Stimulated activated naive CD8-positive, alpha-beta T cell treated with anti-CD3 and anti-CD28 coated beads, Interleukin-15, Interleukin-2, amounts not matched to agents 100 ng/mL and 50 ng/mL, for 24 hours (primary cell): ENCODE measurements at regions not wholly inside any gene's neighbourhood (a gene's known extent, or its start where the extent isn't known, plus 50 kb on each side); places are given as distances from the start of the nearest gene placed in this dataset.
"Not testable (repeated sequence)": the region's sequence is repeated elsewhere in the genome, so short reads cannot be mapped to it uniquely, and the experiment has no call there.

Source experiments
- H3K27ac Mint-ChIP-seq: one replicate; pipeline ENCODE4 v1.8.0; 2021; ENCODE audit warnings: mild to moderate bottlenecking, mixed read lengths
- H3K27me3 Mint-ChIP-seq: one replicate; pipeline ENCODE4 v1.8.0; 2021; ENCODE audit warnings: mixed read lengths
- H3K36me3 Mint-ChIP-seq: one replicate; pipeline ENCODE4 v1.8.0; 2021; ENCODE audit warnings: low read depth, mixed read lengths
- H3K4me1 Mint-ChIP-seq: one replicate; pipeline ENCODE4 v1.8.0; 2021; ENCODE audit warnings: low read depth, mixed read lengths
- H3K4me3 Mint-ChIP-seq: one replicate; pipeline ENCODE4 v1.8.0; 2021; ENCODE audit warnings: mild to moderate bottlenecking, mixed read lengths
- H3K9me3 Mint-ChIP-seq: one replicate; pipeline ENCODE4 v1.8.0; 2021; ENCODE audit warnings: mixed read lengths

DNA sequence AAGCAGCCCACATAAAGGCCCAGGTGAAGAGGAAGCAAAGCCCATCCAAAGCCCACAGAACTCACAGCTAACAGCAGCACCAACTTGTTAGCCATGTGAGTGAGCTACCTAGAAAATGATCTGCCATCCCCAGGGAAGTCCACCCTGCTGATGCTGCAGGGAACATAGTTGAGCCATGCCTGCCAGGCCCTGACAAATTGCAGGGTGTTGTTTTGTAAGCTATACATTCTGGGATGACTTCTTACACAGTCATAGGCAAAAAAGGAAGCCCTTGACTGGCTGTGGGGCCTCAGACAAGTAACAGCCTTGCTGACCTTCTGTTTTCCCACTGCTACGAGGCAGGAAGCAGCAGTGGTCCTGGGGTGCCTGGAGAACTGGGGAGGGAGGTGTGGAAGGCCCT lies 262.7 kb downstream of the MATN1 start:
- H3K4me3 Mint-ChIP-seq: no peak overlapping the region
- no peaks in the 10 kb centered on the region for H3K36me3 Mint-ChIP-seq
- H3K4me1 Mint-ChIP-seq: no peaks in the 10 kb centered on the region
- H3K27ac Mint-ChIP-seq: no peak overlapping the region
- H3K27me3 Mint-ChIP-seq: peaks cover 7% of the 10 kb centered on the region
- no peaks in the 10 kb centered on the region for H3K9me3 Mint-ChIP-seq

DNA sequence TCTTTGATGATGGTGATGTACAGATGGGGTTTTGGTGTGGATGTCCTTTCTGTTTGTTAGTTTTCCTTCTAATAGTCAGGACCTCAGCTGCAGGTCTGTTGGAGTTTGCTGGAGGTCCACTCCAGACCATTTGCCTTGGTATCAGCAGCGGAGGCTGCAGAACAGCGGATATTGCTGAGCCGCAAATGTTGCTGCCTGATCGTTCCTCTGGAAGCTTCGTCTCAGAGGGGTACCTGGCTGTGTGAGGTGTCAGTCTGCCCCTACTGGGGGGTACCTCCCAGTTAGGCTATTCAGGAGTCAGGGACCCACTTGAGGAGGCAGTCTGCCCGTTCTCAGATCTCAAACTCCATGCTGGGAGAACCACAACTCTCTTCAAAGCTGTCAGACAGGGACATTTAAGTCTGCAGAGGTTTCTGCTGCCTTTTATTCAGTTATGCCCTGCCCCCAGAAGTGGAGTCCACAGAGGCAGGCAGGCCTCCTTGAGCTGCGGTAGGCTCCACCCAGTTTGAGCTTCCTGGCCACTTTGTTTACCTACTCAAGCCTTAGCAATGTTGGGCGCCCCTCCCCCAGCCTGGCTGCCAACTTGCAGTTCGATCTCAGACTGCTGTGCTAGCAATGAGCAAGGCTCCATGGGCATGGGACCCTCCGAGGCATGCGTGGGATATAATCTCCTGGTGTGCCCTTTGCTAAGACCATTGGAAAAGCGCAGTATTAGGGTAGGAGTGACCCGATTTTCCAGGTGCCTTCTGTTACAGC lies 264.5 kb downstream of the MATN1 start:
- not testable (repeated sequence) for H3K9me3 Mint-ChIP-seq

DNA sequence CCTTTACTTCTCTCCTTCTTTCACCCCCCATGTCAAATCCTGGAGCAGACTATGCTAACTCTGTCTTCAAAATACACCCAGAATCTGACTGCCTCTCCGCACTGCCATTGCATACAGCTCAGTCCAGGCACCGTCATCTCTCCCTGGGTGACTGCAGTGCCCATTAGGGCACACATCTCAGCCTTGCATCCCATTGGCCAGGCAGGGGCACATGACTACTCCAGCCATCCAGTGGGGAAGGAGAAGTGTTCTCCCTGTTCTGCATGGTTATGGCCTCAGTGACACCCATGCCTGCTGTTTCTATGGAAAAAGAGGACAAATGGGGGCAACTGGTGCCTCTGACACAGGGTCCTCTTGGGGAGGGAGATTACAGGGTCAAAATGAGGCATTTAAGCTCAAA lies 270.5 kb downstream of the MATN1 start:
- no peak overlapping the region for H3K27ac Mint-ChIP-seq

More for the DNA sequence above, 264.5 kb downstream of the MATN1 start:
- H3K4me1 Mint-ChIP-seq, H3K4me3 Mint-ChIP-seq, H3K27me3 Mint-ChIP-seq, H3K27ac Mint-ChIP-seq, H3K36me3 Mint-ChIP-seq: not testable (repeated sequence)

DNA sequence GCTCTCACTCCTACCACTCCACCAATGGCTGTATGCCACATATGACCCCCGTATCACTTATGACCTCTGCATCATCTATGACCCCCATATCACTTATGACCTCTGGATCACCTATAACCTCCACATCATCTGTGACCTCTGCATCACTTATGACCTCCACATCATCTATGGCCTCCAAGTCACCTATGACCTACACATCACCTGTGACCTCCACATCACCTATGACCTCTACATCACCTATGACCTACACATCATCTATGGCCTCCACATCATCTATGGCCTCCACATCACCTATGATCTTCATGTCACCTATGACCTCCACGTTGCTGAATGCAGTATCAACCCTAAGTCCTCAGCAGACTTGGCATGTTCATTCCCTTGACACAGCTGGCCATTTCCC lies 271.2 kb downstream of the MATN1 start:
- H3K4me3 Mint-ChIP-seq: no peak overlapping the region
- H3K27me3 Mint-ChIP-seq: no peaks in the 10 kb centered on the region
- H3K9me3 Mint-ChIP-seq: peaks cover 8% of the 10 kb centered on the region
- no peak overlapping the region for H3K27ac Mint-ChIP-seq
- H3K4me1 Mint-ChIP-seq: no peaks in the 10 kb centered on the region
- H3K36me3 Mint-ChIP-seq: no peaks in the 10 kb centered on the region

More for the DNA sequence above, 270.5 kb downstream of the MATN1 start:
- Mint-ChIP-seq H3K4me1 (no peaks in the 10 kb centered on the region), H3K9me3 (peaks cover 8% of the 10 kb centered on the region), H3K36me3 (no peaks in the 10 kb centered on the region), H3K27me3 (no peaks in the 10 kb centered on the region), H3K4me3 (no peak overlapping the region)

DNA sequence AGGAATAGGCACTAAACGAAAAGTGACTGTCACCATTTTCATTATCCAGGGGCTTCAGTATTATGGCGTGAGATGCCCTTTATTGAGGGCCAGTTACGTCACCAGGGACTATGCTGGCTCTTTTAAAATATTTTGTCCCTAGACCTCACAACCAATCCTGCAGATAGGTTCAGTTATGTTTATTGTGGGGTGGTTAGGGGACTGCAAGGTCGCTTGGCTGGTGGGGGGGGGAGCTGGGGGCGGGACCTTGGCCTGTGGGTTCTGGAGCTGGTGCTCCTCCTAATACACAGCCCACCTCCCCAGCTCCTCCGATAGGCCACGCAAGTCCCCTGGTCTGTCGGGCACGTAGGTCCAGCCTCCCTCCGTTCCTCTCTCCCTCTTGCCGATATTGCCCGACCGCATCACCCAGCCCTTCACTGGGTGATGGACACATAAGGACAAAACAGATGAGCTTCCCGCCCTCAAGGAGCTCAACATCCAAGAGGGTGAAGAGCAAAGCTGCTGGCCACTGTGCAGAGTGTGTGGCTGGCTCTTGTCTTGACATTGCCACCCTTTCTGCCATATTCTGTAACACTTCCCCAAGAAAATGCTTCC lies 271.8 kb downstream of the MATN1 start:
- H3K9me3 Mint-ChIP-seq: peaks cover 8% of the 10 kb centered on the region
- H3K27ac Mint-ChIP-seq: no peak overlapping the region
- no peak overlapping the region for H3K4me3 Mint-ChIP-seq
- H3K36me3 Mint-ChIP-seq: no peaks in the 10 kb centered on the region
- no peaks in the 10 kb centered on the region for H3K4me1 Mint-ChIP-seq
- H3K27me3 Mint-ChIP-seq: no peaks in the 10 kb centered on the region

DNA sequence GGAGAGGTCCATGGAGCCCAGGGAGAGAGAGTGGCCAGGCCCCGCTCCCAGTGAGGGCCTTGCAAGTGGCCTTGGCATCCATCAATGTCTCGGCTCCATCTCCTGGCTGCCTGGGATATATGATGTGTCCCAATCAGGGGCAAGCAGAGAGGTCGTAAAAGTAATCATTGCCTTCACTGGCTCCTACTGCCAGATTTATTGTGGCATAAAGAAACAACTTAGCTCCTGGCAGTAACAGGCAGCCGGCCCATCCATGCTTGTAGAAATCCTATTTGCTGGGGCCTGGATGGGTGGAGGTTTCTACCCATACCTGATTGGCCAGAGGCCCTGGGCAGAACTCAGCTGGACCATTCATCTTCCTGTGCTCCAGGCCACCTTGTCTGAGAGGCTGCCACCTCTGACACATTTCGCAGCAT lies 272.6 kb downstream of the MATN1 start:
- peaks cover 8% of the 10 kb centered on the region for H3K9me3 Mint-ChIP-seq
- no peaks in the 10 kb centered on the region for H3K4me1 Mint-ChIP-seq
- no peaks in the 10 kb centered on the region for H3K27me3 Mint-ChIP-seq
- no peaks in the 10 kb centered on the region for H3K36me3 Mint-ChIP-seq
- no peak overlapping the region for H3K4me3 Mint-ChIP-seq
- H3K27ac Mint-ChIP-seq: no peak overlapping the region

DNA sequence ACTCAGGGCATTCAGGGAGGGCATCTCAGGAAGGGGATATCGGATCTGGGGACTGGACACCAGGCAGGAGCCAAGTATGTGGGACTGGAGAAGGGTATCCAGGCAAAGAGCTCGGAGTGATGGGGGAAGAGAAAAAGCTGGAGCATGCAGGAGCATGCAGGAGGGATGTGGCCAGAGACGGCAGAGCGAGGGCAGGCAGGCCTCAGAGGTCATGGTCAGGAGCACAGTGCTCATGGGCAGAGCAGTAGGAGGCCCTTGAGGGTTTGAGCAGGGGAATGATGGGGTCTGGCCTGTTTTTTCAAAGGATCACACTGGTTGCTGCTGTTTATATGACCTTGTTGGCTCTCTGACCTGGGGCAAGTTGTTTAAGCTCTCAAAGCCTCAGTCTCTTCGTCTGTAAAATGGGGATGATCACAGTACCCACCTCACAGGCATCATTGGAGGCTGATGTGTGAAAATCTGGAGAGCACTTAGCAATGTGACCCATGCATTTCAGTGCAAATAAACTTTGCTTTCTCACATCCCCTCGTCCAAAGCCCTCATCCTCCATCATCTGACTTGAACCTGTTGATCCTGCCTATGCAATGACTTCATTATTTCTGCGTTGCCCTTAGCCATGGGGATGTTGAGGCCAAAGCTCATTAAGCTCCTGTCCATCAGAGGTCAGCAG lies 273.1 kb downstream of the MATN1 start:
- no peaks in the 10 kb centered on the region for H3K27me3 Mint-ChIP-seq
- peaks cover 8% of the 10 kb centered on the region for H3K9me3 Mint-ChIP-seq
- H3K4me3 Mint-ChIP-seq: no peak overlapping the region
- H3K27ac Mint-ChIP-seq: no peak overlapping the region
- no peaks in the 10 kb centered on the region for H3K4me1 Mint-ChIP-seq
- H3K36me3 Mint-ChIP-seq: no peaks in the 10 kb centered on the region

DNA sequence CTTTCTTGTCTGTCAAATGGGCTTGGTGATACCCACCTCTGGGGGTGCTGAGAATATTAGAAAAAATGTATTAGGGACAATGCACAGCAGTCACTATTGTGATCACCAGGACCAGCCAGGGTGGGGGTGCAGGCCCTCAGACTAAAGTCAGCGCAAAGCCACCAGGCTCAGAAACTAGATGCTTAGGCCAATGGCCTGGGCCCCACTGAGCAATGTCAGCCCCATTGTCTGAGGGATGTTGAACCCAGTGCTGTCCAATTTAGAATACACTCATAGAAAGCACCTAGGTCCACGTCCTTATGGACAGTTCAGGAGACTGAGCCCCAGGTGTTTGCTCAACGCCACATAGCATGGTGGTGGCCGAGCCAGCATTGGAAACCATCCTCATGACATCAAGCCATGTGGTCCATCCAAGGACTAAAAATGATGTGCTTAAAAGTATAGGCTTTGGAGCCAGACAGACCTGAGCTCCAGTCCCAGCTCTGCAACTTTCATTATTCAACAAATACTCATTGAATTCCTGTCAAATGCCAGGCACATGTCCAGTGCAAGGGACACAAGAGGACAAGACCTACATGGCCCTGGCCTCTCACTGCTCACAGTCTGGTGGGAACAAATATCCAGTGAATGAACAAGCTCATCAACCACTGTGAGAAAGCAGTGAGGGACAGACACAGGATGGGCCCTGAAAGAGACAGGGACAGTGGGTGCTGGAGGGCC lies 273.8 kb downstream of the MATN1 start:
- H3K9me3 Mint-ChIP-seq: peaks cover 8% of the 10 kb centered on the region
- no peaks in the 10 kb centered on the region for H3K36me3 Mint-ChIP-seq

DNA sequence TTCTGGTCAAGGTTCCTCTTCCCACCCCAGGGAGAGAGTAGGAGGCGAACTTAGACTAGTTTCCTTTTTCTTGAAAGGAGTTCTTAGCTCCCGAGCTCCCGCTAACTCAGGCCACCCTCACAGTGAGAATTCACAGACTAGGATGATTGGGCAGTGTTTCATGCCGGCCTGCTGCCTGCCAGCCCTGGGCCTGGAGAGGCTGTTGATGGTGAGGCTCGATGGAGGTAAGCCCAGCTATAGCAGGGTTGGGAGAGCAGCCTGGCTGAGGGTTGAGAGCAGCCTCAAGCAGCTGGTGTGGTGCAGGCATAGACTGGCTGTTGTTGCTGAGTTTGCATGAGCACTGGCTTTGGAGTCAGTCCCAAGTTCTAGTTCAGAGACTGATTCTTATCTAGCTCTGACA lies 274.4 kb downstream of the MATN1 start:
- H3K27me3 Mint-ChIP-seq: no peaks in the 10 kb centered on the region
- no peak overlapping the region for H3K4me3 Mint-ChIP-seq
- H3K4me1 Mint-ChIP-seq: no peaks in the 10 kb centered on the region
- no peak overlapping the region for H3K27ac Mint-ChIP-seq
- H3K36me3 Mint-ChIP-seq: no peaks in the 10 kb centered on the region
- H3K9me3 Mint-ChIP-seq: peaks cover 14% of the 10 kb centered on the region

More for the DNA sequence above, 273.8 kb downstream of the MATN1 start:
- Mint-ChIP-seq H3K27ac (no peak overlapping the region), H3K4me1 (no peaks in the 10 kb centered on the region), H3K27me3 (no peaks in the 10 kb centered on the region), H3K4me3 (no peak overlapping the region)

DNA sequence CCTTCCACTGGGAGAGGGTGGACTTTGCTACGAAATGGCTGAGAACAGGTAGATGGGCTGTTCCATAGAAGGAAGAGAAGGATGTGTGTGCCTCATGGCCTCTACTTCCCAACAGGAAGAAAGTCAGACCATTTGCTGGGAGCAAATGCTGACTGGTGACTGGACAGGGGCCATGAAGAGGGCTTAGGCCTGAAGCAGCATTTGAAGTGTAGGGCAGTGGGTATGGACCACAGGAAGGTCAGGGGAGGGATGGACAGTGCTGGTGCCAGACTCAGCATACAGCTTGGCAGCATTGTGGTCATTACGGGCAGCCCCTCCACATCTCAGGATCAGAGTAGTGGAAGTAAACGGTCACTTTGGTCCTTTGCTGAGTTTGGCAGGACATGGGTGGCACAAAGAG lies 275.7 kb downstream of the MATN1 start:
- Mint-ChIP-seq H3K4me3 (no peak overlapping the region), H3K9me3 (peaks cover 8% of the 10 kb centered on the region), H3K27me3 (no peaks in the 10 kb centered on the region), H3K4me1 (no peaks in the 10 kb centered on the region), H3K27ac (no peak overlapping the region), H3K36me3 (no peaks in the 10 kb centered on the region)

DNA sequence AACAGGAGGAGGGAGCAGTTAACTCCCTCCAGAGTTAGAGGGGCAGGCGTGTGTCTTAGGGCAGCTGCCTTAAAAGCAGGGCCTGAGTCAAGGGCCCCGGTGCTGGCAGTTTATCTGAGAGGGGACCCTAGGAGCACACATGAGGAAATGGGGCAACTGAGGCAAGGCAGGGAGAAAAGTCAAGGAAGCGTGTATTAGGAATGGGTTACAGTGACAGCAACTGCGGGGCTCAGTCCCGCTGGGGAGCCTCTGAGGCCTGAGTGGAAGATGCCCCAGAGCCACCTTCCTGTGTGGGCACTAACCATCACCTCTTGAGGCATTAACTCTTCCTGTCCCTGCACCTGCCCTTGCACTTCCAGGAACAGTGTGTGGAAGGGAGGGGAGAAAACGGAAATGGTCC lies 276.3 kb downstream of the MATN1 start:
- Mint-ChIP-seq H3K27ac (no peak overlapping the region), H3K4me3 (no peak overlapping the region), H3K36me3 (no peaks in the 10 kb centered on the region), H3K27me3 (no peaks in the 10 kb centered on the region), H3K4me1 (no peaks in the 10 kb centered on the region), H3K9me3 (peaks cover 7% of the 10 kb centered on the region)

DNA sequence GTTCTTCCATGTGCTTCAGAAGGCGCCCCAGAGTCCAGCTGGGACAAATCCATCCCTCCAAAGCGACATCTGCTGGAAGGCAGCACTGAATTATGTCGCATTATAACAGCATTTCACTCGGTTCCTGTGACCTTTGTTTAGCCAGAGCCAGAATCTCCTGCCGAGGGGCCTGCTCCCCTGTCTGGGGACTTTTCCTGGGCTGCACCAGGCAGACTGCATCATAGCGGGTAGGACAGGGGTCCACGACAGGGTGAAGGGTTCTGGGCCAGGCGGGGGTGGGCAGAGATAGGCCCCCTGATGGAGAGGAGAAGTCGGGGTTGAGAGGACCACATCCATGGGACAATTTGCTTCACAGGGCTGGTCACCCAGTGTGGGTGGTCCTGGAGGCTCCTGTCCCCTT lies 276.9 kb downstream of the MATN1 start:
- no peaks in the 10 kb centered on the region for H3K27me3 Mint-ChIP-seq
- no peak overlapping the region for H3K27ac Mint-ChIP-seq
- H3K4me3 Mint-ChIP-seq: no peak overlapping the region
- H3K4me1 Mint-ChIP-seq: no peaks in the 10 kb centered on the region
- H3K9me3 Mint-ChIP-seq: peaks cover 7% of the 10 kb centered on the region
- H3K36me3 Mint-ChIP-seq: no peaks in the 10 kb centered on the region

DNA sequence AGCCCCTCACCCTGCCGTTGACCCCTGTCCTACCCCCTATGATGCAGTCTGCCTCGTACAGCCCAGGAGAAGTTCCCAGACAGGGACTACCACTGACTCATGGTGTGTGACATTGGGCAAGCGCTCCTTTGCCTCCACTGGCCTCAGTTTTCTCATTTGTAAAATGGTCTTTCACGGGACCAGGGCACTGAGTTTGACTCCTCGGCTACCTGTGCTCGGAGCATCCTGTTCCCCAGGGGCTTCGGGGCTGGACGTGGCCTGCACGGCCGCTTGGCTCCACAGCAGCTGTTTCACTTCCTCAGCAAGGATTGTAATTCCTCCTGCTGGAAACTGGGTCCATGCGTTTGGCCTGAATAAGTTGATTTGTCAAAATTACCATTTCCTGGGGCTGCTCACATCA lies 277.3 kb downstream of the MATN1 start:
- Mint-ChIP-seq H3K9me3 (peaks cover 7% of the 10 kb centered on the region), H3K27ac (no peak overlapping the region), H3K36me3 (no peaks in the 10 kb centered on the region), H3K27me3 (no peaks in the 10 kb centered on the region), H3K4me1 (no peaks in the 10 kb centered on the region), H3K4me3 (no peak overlapping the region)

DNA sequence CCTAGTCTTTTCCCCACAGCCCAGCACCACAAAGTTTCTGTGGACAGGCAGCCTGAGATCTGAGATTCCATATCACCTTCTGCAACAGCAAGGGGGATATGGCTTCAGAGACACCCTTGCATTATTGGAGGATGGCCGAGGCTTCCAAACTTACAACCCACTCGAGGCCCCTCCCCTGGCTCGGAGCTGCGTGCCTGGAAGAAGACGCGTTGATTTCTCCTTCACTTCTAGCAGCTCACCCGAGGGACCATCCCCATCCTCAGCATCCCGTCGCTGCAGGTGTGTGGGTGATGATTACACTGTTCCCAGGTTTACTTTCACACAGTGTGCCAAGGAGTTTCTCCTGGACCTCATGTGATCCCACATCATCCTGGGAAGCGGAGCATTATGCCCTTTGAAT lies 277.9 kb downstream of the MATN1 start:
- Mint-ChIP-seq H3K36me3 (no peaks in the 10 kb centered on the region), H3K9me3 (peaks cover 7% of the 10 kb centered on the region), H3K4me1 (no peaks in the 10 kb centered on the region), H3K4me3 (no peak overlapping the region), H3K27ac (no peak overlapping the region), H3K27me3 (no peaks in the 10 kb centered on the region)

DNA sequence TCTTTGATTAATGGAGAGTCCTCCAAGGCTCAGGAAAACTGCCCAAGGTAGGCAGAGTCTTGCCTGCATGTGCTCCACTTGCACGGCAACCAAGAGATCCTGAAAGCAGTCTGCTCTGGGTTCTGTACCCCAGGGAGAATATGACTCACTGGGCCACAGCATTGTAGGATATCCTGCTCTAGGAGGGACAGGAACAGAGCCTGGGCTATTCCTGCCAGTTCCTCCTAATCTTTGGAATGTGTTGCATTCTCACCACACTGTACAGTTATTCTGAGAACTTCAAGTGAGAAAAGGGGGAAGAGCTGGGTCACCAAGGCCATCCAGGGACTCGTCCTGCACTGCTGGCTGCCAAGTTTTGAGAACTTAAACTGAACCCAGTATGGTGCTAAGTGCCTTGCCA lies 278.5 kb downstream of the MATN1 start:
- Mint-ChIP-seq H3K36me3 (no peaks in the 10 kb centered on the region), H3K27me3 (no peaks in the 10 kb centered on the region), H3K4me3 (no peak overlapping the region), H3K9me3 (peaks cover 7% of the 10 kb centered on the region), H3K4me1 (no peaks in the 10 kb centered on the region), H3K27ac (no peak overlapping the region)
